ENCODE measurements at regions not wholly inside any gene's neighbourhood (a gene's known extent, or its start where the extent isn't known, plus 50 kb on each side); places are given as distances from the start of the nearest gene placed in this dataset.

DNA sequence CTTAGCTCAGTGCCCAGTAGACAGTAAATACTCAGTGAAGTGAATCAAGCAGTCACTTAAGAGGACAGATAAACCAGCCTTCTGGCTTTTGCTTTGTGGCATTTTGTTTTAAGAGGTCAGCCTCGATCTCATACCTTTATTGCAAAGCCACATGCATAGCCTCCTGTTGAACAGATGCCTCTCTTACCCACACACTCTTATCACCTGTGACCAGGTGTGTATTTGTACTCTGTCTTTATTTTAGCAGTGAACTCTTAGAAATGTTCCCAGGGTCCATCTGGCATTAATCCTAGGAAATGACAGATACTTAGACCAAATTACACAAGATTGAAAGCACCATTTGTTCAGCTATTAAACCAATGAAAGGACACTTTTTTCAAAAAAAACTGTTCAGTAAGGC, 1426.5 kb downstream of the CDH11 start:
- Mint-ChIP-seq H3K4me3 (ENCODE audit: unreplicated experiment) (no peak overlapping the region), H3K9me3 (ENCODE audit: unreplicated experiment) (no peaks in the 10 kb centered on the region), H3K4me1 (ENCODE audit: low read depth, unreplicated experiment) (no peaks in the 10 kb centered on the region), H3K27me3 (ENCODE audit: insufficient read depth, unreplicated experiment) (no peaks in the 10 kb centered on the region), H3K27ac (ENCODE audit: unreplicated experiment) (no peak overlapping the region), H3K36me3 (ENCODE audit: insufficient read depth, unreplicated experiment) (peaks cover 6% of the 10 kb centered on the region)
- H3K4me3 ChIP-seq (ENCODE audit: low read depth, low read length), result no peak overlapping the region
- H3K4me1 ChIP-seq, result no peaks in the 10 kb centered on the region
- TF ChIP-seq, protein P1, sequence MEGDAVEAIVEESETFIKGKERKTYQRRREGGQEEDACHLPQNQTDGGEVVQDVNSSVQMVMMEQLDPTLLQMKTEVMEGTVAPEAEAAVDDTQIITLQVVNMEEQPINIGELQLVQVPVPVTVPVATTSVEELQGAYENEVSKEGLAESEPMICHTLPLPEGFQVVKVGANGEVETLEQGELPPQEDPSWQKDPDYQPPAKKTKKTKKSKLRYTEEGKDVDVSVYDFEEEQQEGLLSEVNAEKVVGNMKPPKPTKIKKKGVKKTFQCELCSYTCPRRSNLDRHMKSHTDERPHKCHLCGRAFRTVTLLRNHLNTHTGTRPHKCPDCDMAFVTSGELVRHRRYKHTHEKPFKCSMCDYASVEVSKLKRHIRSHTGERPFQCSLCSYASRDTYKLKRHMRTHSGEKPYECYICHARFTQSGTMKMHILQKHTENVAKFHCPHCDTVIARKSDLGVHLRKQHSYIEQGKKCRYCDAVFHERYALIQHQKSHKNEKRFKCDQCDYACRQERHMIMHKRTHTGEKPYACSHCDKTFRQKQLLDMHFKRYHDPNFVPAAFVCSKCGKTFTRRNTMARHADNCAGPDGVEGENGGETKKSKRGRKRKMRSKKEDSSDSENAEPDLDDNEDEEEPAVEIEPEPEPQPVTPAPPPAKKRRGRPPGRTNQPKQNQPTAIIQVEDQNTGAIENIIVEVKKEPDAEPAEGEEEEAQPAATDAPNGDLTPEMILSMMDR (IDR thresholded peaks at IDR 0.05; ENCODE audit: insufficient read depth in 1 of 2, low read depth in 1 of 2, low read length in 1 of 2, severe bottlenecking in 1 of 2, unreplicated experiment in 1 of 2), result no peak
- no peaks in the 10 kb centered on the region for H3K27me3 ChIP-seq (replicated peaks; ENCODE audit: control insufficient read depth, insufficient read depth, low read length)
- no TSS peak for BruUV-seq (replicated peaks)
- H3K9me3 ChIP-seq, result 0 out of 2 replicates have a peak, but pooled peaks cover 3% of the 10 kb centered on the region
- H3K36me3 ChIP-seq (ENCODE audit: control insufficient read depth, insufficient read depth, low read length), result no peaks in the 10 kb centered on the region
- ChIA-PET POLR2A (no interaction called here), CTCF (no interaction called here)
- intact Hi-C loops (cut with micrococcal nuclease; ENCODE audit: unreplicated experiment), result no loop called here
- no peak for DNase-seq

DNA sequence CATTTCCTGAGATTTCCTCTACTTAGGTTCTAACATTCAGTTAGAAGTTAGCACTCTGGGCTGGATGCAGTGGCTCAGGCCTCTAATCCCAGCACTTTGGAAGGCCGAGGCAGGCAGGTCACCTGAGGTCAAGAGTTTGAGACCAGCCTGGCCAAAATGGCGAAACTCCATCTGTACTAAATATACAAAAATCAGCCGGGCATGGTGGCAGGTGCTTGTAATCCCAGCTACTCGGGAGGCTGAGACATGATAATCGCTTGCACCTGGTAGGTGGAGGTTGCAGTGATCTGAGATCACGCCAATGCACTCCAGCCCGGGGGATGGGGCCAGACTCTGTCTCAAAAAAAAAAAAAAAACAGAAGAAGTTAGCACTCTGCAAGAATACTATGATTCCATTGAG, 1430.9 kb downstream of the CDH11 start:
- TF ChIP-seq, protein P1 (IDR thresholded peaks at IDR 0.05; ENCODE audit: insufficient read depth in 1 of 2, low read depth in 1 of 2, low read length in 1 of 2, severe bottlenecking in 1 of 2, unreplicated experiment in 1 of 2), result no peak
- Mint-ChIP-seq H3K27ac (ENCODE audit: unreplicated experiment) (no peak overlapping the region), H3K9me3 (ENCODE audit: unreplicated experiment) (peaks cover 9% of the 10 kb centered on the region), H3K36me3 (ENCODE audit: insufficient read depth, unreplicated experiment) (no peaks in the 10 kb centered on the region), H3K4me3 (ENCODE audit: unreplicated experiment) (no peak overlapping the region), H3K27me3 (ENCODE audit: insufficient read depth, unreplicated experiment) (no peaks in the 10 kb centered on the region), H3K4me1 (ENCODE audit: low read depth, unreplicated experiment) (no peaks in the 10 kb centered on the region)
- no peak overlapping the region for H3K4me3 ChIP-seq (ENCODE audit: low read depth, low read length)
- no peaks in the 10 kb centered on the region for H3K27me3 ChIP-seq (replicated peaks; ENCODE audit: control insufficient read depth, insufficient read depth, low read length)
- ChIA-PET CTCF (no interaction called here), POLR2A (no interaction called here)
- H3K4me1 ChIP-seq, result no peaks in the 10 kb centered on the region
- no peak for DNase-seq
- H3K9me3 ChIP-seq, result 0 out of 2 replicates have a peak, but pooled peaks cover 5% of the 10 kb centered on the region
- BruUV-seq (replicated peaks), result no TSS peak
- H3K36me3 ChIP-seq (ENCODE audit: control insufficient read depth, insufficient read depth, low read length), result no peaks in the 10 kb centered on the region
- intact Hi-C loops (cut with micrococcal nuclease; ENCODE audit: unreplicated experiment), result no loop called here

DNA sequence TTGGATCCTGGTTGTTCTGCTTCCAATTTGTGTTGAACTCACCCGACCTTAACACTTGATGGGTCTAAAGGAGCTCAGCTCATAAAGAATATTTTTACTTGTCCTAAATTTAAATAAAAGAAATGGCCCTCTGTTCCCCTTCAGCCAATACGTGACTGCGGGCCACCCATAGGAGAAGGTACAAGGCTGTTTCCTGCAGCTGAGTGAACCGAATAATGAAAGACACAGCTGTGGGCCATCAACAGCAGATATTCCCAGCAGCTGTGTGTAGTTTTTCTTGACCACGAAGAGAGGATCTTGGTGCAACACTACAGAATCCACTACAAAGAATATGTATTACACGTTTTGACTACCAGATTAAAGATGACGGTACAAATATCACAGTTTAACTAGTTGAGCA, 1431.6 kb downstream of the CDH11 start:
- ChIA-PET POLR2A (no interaction called here), CTCF (no interaction called here)
- H3K4me3 Mint-ChIP-seq (ENCODE audit: unreplicated experiment), result no peak overlapping the region
- no peak overlapping the region for H3K4me3 ChIP-seq (ENCODE audit: low read depth, low read length)
- H3K9me3 ChIP-seq, result 0 out of 2 replicates have a peak, but pooled peaks cover 5% of the 10 kb centered on the region
- H3K27ac Mint-ChIP-seq (ENCODE audit: unreplicated experiment), result no peak overlapping the region
- no peak for DNase-seq
- H3K4me1 ChIP-seq, result no peaks in the 10 kb centered on the region
- H3K9me3 Mint-ChIP-seq (ENCODE audit: unreplicated experiment), result peaks cover 9% of the 10 kb centered on the region
- TF ChIP-seq, protein P1 (IDR thresholded peaks at IDR 0.05; ENCODE audit: insufficient read depth in 1 of 2, low read depth in 1 of 2, low read length in 1 of 2, severe bottlenecking in 1 of 2, unreplicated experiment in 1 of 2), result no peak
- H3K27me3 Mint-ChIP-seq (ENCODE audit: insufficient read depth, unreplicated experiment), result no peaks in the 10 kb centered on the region
- H3K36me3 Mint-ChIP-seq (ENCODE audit: insufficient read depth, unreplicated experiment), result no peaks in the 10 kb centered on the region
- H3K27me3 ChIP-seq (replicated peaks; ENCODE audit: control insufficient read depth, insufficient read depth, low read length), result no peaks in the 10 kb centered on the region
- no peaks in the 10 kb centered on the region for H3K4me1 Mint-ChIP-seq (ENCODE audit: low read depth, unreplicated experiment)
- BruUV-seq (replicated peaks), result no TSS peak
- intact Hi-C loops (cut with micrococcal nuclease; ENCODE audit: unreplicated experiment), result no loop called here
- H3K36me3 ChIP-seq (ENCODE audit: control insufficient read depth, insufficient read depth, low read length), result no peaks in the 10 kb centered on the region
